NCI-H1092 treated with DMSO at 0.1 percent for 48 hours (cell line): ENCODE measurements at regions not wholly inside any gene's neighbourhood (a gene's known extent, or its start where the extent isn't known, plus 50 kb on each side); places are given as distances from the start of the nearest gene placed in this dataset.
"Not testable (repeated sequence)": the region's sequence is repeated elsewhere in the genome, so short reads cannot be mapped to it uniquely, and the experiment has no call there.

Experiments used
- DNase-seq: peaks from one replicate; lab custom pipeline; 2025; lab: John Stamatoyannopoulos, UW

GRCh38 chr20:11174861-11175260, 501.1 kb upstream of the JAG1 start:
- DNase-seq: no peak

GRCh38 chr20:11176431-11176830, 502.6 kb upstream of the JAG1 start:
- DNase-seq: no peak

GRCh38 chr20:11178946-11179654, 505.3 kb upstream of the JAG1 start:
- DNase-seq: no peak

- no peak for DNase-seq
Measured at GRCh38 chr20:11180186-11180585, 506.4 kb upstream of the JAG1 start.

GRCh38 chr20:11181129-11181528, 507.3 kb upstream of the JAG1 start:
- not testable (repeated sequence) for DNase-seq

GRCh38 chr20:11181966-11182365, 508.2 kb upstream of the JAG1 start:
- no peak for DNase-seq

GRCh38 chr20:11182720-11183119, 508.9 kb upstream of the JAG1 start:
- DNase-seq: no peak

- DNase-seq: no peak
Measured at GRCh38 chr20:11186301-11187008, 512.7 kb upstream of the JAG1 start.

- no peak for DNase-seq
Measured at GRCh38 chr20:11188843-11189603, 515.2 kb upstream of the JAG1 start.

- no peak for DNase-seq
Measured at GRCh38 chr20:11190741-11191140, 516.9 kb upstream of the JAG1 start.

GRCh38 chr20:11192106-11192505, 518.3 kb upstream of the JAG1 start:
- no peak for DNase-seq

GRCh38 chr20:11193241-11193640, 519.4 kb upstream of the JAG1 start:
- DNase-seq: no peak

- DNase-seq: no peak
Measured at GRCh38 chr20:11195169-11195568, 521.4 kb upstream of the JAG1 start.

- no peak for DNase-seq
Measured at GRCh38 chr20:11195899-11196558, 522.2 kb upstream of the JAG1 start.

- no peak for DNase-seq
Measured at GRCh38 chr20:11197851-11198250, 524.1 kb upstream of the JAG1 start.

- DNase-seq: no peak
Measured at GRCh38 chr20:11200423-11200822, 526.6 kb upstream of the JAG1 start.

- DNase-seq: peak; percentile 72
Measured at GRCh38 chr20:11204926-11205768, 531.3 kb upstream of the JAG1 start.

GRCh38 chr20:11205769-11206362, 532.1 kb upstream of the JAG1 start:
- no peak for DNase-seq

- no peak for DNase-seq
Measured at GRCh38 chr20:11207749-11208502, 534.1 kb upstream of the JAG1 start.

GRCh38 chr20:11210611-11211010, 536.8 kb upstream of the JAG1 start:
- no peak for DNase-seq
